ENCODE measurements at regions not wholly inside any gene's neighbourhood (a gene's known extent, or its start where the extent isn't known, plus 50 kb on each side); places are given as distances from the start of the nearest gene placed in this dataset.

- CTCF ChIA-PET: no interaction called here
Observed at GRCh38 chr2:150232321-150232720, 255.1 kb downstream of the RND3 start.

DNA sequence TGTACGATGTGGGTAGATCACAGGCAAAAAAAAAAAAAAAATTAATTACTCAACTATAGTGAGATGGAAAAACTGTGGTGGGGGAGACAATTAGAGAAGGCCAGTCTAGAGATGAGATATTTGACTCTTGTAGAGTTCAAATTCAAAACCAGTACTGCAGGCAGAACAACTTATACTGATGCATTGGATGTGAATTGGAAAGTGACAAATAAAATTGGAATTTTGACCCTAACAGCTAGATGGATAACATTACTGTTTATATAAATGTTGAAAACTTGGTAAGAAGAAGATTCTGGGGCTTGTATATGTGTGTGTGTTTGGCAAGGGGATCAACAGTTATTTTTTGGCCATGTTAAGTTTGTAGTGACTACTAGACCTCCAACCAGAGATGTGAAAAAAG is 256.9 kb downstream of the RND3 start:
- Histone ChIP-seq H3K4me1 (ENCODE audit: control extremely low read depth in 1 of 4, control insufficient read depth in 4 of 4, insufficient read depth in 4 of 4, low read length in 3 of 4) (no peaks in the 10 kb centered on the region), H3K4me3 (ENCODE audit: control insufficient read depth in 1 of 7, extremely low read depth in 1 of 7, insufficient read depth in 4 of 7, low read depth in 2 of 7, low read length in 6 of 7) (no peak overlapping the region), H3K36me3 (ENCODE audit: control insufficient read depth in 4 of 4, insufficient read depth in 4 of 4, low read length in 3 of 4) (no peaks in the 10 kb centered on the region), H3K9me3 (ENCODE audit: control extremely low read depth in 1 of 5, control insufficient read depth in 4 of 5, insufficient read depth in 2 of 5, low read depth in 1 of 5, low read length in 4 of 5) (no peaks in the 10 kb centered on the region), H3K27ac (ENCODE audit: insufficient read depth in 1 of 2, low read depth in 1 of 2, low read length in 2 of 2, poor library complexity in 1 of 2, severe bottlenecking in 2 of 2) (no peak overlapping the region), H3K27me3 (replicated peaks in 2 of 5; ENCODE audit: control insufficient read depth in 4 of 5, insufficient read depth in 5 of 5, low read length in 4 of 5) (no peaks in the 10 kb centered on the region)
- DNase-seq: no peak
- no CpG with 5 or more reads among the region's 1 CpG for WGBS (ENCODE audit: insufficient coverage)
- POLR2A ChIA-PET: interaction anchor here (0.6 kb wide), 1 partner anchor 24 kb away, joined by 3 read pairs; no protein-coding TSS in a partner anchor
- CTCF ChIA-PET: no interaction called here

More at GRCh38 chr2:150232321-150232720, 255.1 kb downstream of the RND3 start:
- Histone ChIP-seq H3K9me3 (ENCODE audit: control extremely low read depth in 1 of 5, control insufficient read depth in 4 of 5, insufficient read depth in 2 of 5, low read depth in 1 of 5, low read length in 4 of 5) (no peaks in the 10 kb centered on the region), H3K27me3 (replicated peaks in 2 of 5; ENCODE audit: control insufficient read depth in 4 of 5, insufficient read depth in 5 of 5, low read length in 4 of 5) (no peaks in the 10 kb centered on the region), H3K4me1 (ENCODE audit: control extremely low read depth in 1 of 4, control insufficient read depth in 4 of 4, insufficient read depth in 4 of 4, low read length in 3 of 4) (no peaks in the 10 kb centered on the region), H3K27ac (ENCODE audit: insufficient read depth in 1 of 2, low read depth in 1 of 2, low read length in 2 of 2, poor library complexity in 1 of 2, severe bottlenecking in 2 of 2) (no peak overlapping the region), H3K36me3 (ENCODE audit: control insufficient read depth in 4 of 4, insufficient read depth in 4 of 4, low read length in 3 of 4) (no peaks in the 10 kb centered on the region), H3K4me3 (ENCODE audit: control insufficient read depth in 1 of 7, extremely low read depth in 1 of 7, insufficient read depth in 4 of 7, low read depth in 2 of 7, low read length in 6 of 7) (no peak overlapping the region)
- POLR2A ChIA-PET: no interaction called here
- WGBS (ENCODE audit: insufficient coverage): 86% methylated on average over 1 of the region's 1 CpG
- no peak for DNase-seq

GRCh38 chr2:150230004-150230403 is 257.5 kb downstream of the RND3 start:
- H3K4me3 ChIP-seq (ENCODE audit: control insufficient read depth in 1 of 7, extremely low read depth in 1 of 7, insufficient read depth in 4 of 7, low read depth in 2 of 7, low read length in 6 of 7): no peak overlapping the region
- H3K9me3 ChIP-seq (ENCODE audit: control extremely low read depth in 1 of 5, control insufficient read depth in 4 of 5, insufficient read depth in 2 of 5, low read depth in 1 of 5, low read length in 4 of 5): no peaks in the 10 kb centered on the region
- no peaks in the 10 kb centered on the region for H3K36me3 ChIP-seq (ENCODE audit: control insufficient read depth in 4 of 4, insufficient read depth in 4 of 4, low read length in 3 of 4)
- ChIA-PET CTCF (no interaction called here), POLR2A (no interaction called here)
- no peaks in the 10 kb centered on the region for H3K27me3 ChIP-seq (replicated peaks in 2 of 5; ENCODE audit: control insufficient read depth in 4 of 5, insufficient read depth in 5 of 5, low read length in 4 of 5)
- WGBS (ENCODE audit: insufficient coverage): no CpG with 5 or more reads among the region's 1 CpG
- no peak for DNase-seq
- no peak overlapping the region for H3K27ac ChIP-seq (ENCODE audit: insufficient read depth in 1 of 2, low read depth in 1 of 2, low read length in 2 of 2, poor library complexity in 1 of 2, severe bottlenecking in 2 of 2)
- H3K4me1 ChIP-seq (ENCODE audit: control extremely low read depth in 1 of 4, control insufficient read depth in 4 of 4, insufficient read depth in 4 of 4, low read length in 3 of 4): no peaks in the 10 kb centered on the region

DNA sequence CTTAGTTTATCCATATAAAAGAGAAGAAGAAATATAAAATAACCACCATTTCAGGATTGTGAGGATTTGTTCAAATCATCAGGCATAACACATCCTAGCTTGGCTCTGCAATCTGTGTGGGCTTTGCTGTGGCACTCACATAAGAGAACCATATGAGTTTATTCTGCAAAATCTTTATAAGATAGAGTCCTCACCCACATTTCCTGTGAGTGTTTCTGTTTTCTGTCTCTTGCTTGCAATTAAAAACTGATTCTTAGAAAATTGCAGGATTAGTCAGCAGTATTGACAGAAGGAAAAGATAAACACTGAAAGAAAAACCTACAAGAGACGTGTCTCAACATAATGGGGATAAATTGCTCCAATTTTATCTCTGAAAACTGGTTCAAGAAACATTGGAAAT is 258.5 kb downstream of the RND3 start:
- Histone ChIP-seq H3K4me1 (ENCODE audit: control extremely low read depth in 1 of 4, control insufficient read depth in 4 of 4, insufficient read depth in 4 of 4, low read length in 3 of 4) (no peaks in the 10 kb centered on the region), H3K36me3 (ENCODE audit: control insufficient read depth in 4 of 4, insufficient read depth in 4 of 4, low read length in 3 of 4) (no peaks in the 10 kb centered on the region), H3K27ac (ENCODE audit: insufficient read depth in 1 of 2, low read depth in 1 of 2, low read length in 2 of 2, poor library complexity in 1 of 2, severe bottlenecking in 2 of 2) (no peak overlapping the region), H3K9me3 (ENCODE audit: control extremely low read depth in 1 of 5, control insufficient read depth in 4 of 5, insufficient read depth in 2 of 5, low read depth in 1 of 5, low read length in 4 of 5) (no peaks in the 10 kb centered on the region), H3K27me3 (replicated peaks in 2 of 5; ENCODE audit: control insufficient read depth in 4 of 5, insufficient read depth in 5 of 5, low read length in 4 of 5) (no peaks in the 10 kb centered on the region), H3K4me3 (ENCODE audit: control insufficient read depth in 1 of 7, extremely low read depth in 1 of 7, insufficient read depth in 4 of 7, low read depth in 2 of 7, low read length in 6 of 7) (no peak overlapping the region)
- ChIA-PET CTCF (no interaction called here), POLR2A (no interaction called here)
- no CpG with 5 or more reads among the region's 1 CpG for WGBS (ENCODE audit: insufficient coverage)
- no peak for DNase-seq

DNA sequence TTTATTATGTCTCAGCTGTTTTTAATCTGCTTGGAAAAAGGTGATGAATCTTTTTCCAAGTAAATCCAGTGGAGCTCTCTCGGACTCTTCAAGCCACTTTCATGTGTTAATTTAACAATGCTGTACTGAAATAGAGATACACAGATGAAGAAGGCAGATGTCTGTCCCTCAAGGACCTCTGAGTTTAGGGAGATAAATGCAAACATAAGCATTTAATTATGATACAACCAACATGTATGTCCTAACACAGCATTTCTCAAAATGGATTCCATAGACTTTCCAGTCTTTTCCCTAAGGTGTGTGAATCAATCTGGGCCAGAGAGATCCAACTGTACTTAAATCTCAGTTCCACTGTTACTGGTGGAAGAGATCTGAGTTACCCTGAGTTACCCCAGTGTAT is 262.4 kb downstream of the RND3 start:
- H3K27ac ChIP-seq (ENCODE audit: insufficient read depth in 1 of 2, low read depth in 1 of 2, low read length in 2 of 2, poor library complexity in 1 of 2, severe bottlenecking in 2 of 2): no peak overlapping the region
- POLR2A ChIA-PET: no interaction called here
- no peaks in the 10 kb centered on the region for H3K36me3 ChIP-seq (ENCODE audit: control insufficient read depth in 4 of 4, insufficient read depth in 4 of 4, low read length in 3 of 4)
- no peaks in the 10 kb centered on the region for H3K4me1 ChIP-seq (ENCODE audit: control extremely low read depth in 1 of 4, control insufficient read depth in 4 of 4, insufficient read depth in 4 of 4, low read length in 3 of 4)
- CTCF ChIA-PET: no interaction called here
- DNase-seq: no peak
- no peak overlapping the region for H3K4me3 ChIP-seq (ENCODE audit: control insufficient read depth in 1 of 7, extremely low read depth in 1 of 7, insufficient read depth in 4 of 7, low read depth in 2 of 7, low read length in 6 of 7)
- no peaks in the 10 kb centered on the region for H3K9me3 ChIP-seq (ENCODE audit: control extremely low read depth in 1 of 5, control insufficient read depth in 4 of 5, insufficient read depth in 2 of 5, low read depth in 1 of 5, low read length in 4 of 5)
- no peaks in the 10 kb centered on the region for H3K27me3 ChIP-seq (replicated peaks in 2 of 5; ENCODE audit: control insufficient read depth in 4 of 5, insufficient read depth in 5 of 5, low read length in 4 of 5)
- WGBS (ENCODE audit: insufficient coverage): 100% methylated on average over 1 of the region's 1 CpG

- WGBS (ENCODE audit: insufficient coverage): 100% methylated on average over 1 of the region's 3 CpGs
- Histone ChIP-seq H3K27me3 (replicated peaks in 2 of 5; ENCODE audit: control insufficient read depth in 4 of 5, insufficient read depth in 5 of 5, low read length in 4 of 5) (no peaks in the 10 kb centered on the region), H3K27ac (ENCODE audit: insufficient read depth in 1 of 2, low read depth in 1 of 2, low read length in 2 of 2, poor library complexity in 1 of 2, severe bottlenecking in 2 of 2) (no peak overlapping the region), H3K4me3 (ENCODE audit: control insufficient read depth in 1 of 7, extremely low read depth in 1 of 7, insufficient read depth in 4 of 7, low read depth in 2 of 7, low read length in 6 of 7) (no peak overlapping the region), H3K36me3 (ENCODE audit: control insufficient read depth in 4 of 4, insufficient read depth in 4 of 4, low read length in 3 of 4) (no peaks in the 10 kb centered on the region), H3K9me3 (ENCODE audit: control extremely low read depth in 1 of 5, control insufficient read depth in 4 of 5, insufficient read depth in 2 of 5, low read depth in 1 of 5, low read length in 4 of 5) (no peaks in the 10 kb centered on the region), H3K4me1 (ENCODE audit: control extremely low read depth in 1 of 4, control insufficient read depth in 4 of 4, insufficient read depth in 4 of 4, low read length in 3 of 4) (no peaks in the 10 kb centered on the region)
- CTCF ChIA-PET: no interaction called here
- POLR2A ChIA-PET: no interaction called here
- DNase-seq: no peak
Observed at GRCh38 chr2:150224321-150224720, 263.1 kb downstream of the RND3 start.

- no peaks in the 10 kb centered on the region for H3K4me1 ChIP-seq (ENCODE audit: control extremely low read depth in 1 of 4, control insufficient read depth in 4 of 4, insufficient read depth in 4 of 4, low read length in 3 of 4)
- CTCF ChIA-PET: no interaction called here
- H3K36me3 ChIP-seq (ENCODE audit: control insufficient read depth in 4 of 4, insufficient read depth in 4 of 4, low read length in 3 of 4): no peaks in the 10 kb centered on the region
- no peak for DNase-seq
- WGBS (ENCODE audit: insufficient coverage): no CpG with 5 or more reads among the region's 5 CpGs
- no peak overlapping the region for H3K4me3 ChIP-seq (ENCODE audit: control insufficient read depth in 1 of 7, extremely low read depth in 1 of 7, insufficient read depth in 4 of 7, low read depth in 2 of 7, low read length in 6 of 7)
- no peak overlapping the region for H3K27ac ChIP-seq (ENCODE audit: insufficient read depth in 1 of 2, low read depth in 1 of 2, low read length in 2 of 2, poor library complexity in 1 of 2, severe bottlenecking in 2 of 2)
- no peaks in the 10 kb centered on the region for H3K9me3 ChIP-seq (ENCODE audit: control extremely low read depth in 1 of 5, control insufficient read depth in 4 of 5, insufficient read depth in 2 of 5, low read depth in 1 of 5, low read length in 4 of 5)
- no peaks in the 10 kb centered on the region for H3K27me3 ChIP-seq (replicated peaks in 2 of 5; ENCODE audit: control insufficient read depth in 4 of 5, insufficient read depth in 5 of 5, low read length in 4 of 5)
- POLR2A ChIA-PET: no interaction called here
Observed at GRCh38 chr2:150222942-150223341, 264.5 kb downstream of the RND3 start.

All from common myeloid progenitor, CD34-positive (primary cell).